H1 (cell line): ENCODE measurements at regions not wholly inside any gene's neighbourhood (a gene's known extent, or its start where the extent isn't known, plus 50 kb on each side); places are given as distances from the start of the nearest gene placed in this dataset.
A peak's percentile ranks its signal among the peaks of the same experiment; 100 is the strongest.

Experiments used
- CTCF ChIA-PET: fragments of 300-600 bp; sonication (Branson Sonifier 250); formaldehyde crosslinking; loops from one replicate; lab custom pipeline; 2021; ENCODE audit not compliant: partially characterized antibody; lab: Charles Lee
- POLR2A ChIA-PET: fragments of 300-600 bp; sonication (Branson Sonifier 250); formaldehyde crosslinking; loops from one replicate; lab custom pipeline; 2021; ENCODE audit warnings: inconsistent platforms; ENCODE audit not compliant: partially characterized antibody; lab: Charles Lee
- DNase-seq, 2 experiments: peaks; one replicate each; pipeline versions ENCODE4 v3.0.0 to v3.0.0-alpha.2; 2010 to 2022; ENCODE audit warnings: low spot score in 2 of 2, low read depth in 1 of 2, mixed read lengths in 1 of 2
- FAIRE-seq: peaks from 2 replicates; lab custom pipeline; 2011; peaks lifted over from hg19 to GRCh38; lab: Jason Lieb, UNC
- H2AFZ ChIP-seq: 2 replicates; pipeline ENCODE4 v1.8.1; 2012; ENCODE audit warnings: low read length, inconsistent platforms
- H2AK5ac ChIP-seq: 2 replicates; pipeline ENCODE4 v1.6.1; 2013; ENCODE audit warnings: low read depth, low read length
- H2BK120ac ChIP-seq: replicated peaks from 2 replicates; pipeline ENCODE3; 2013; ENCODE audit warnings: low read depth, low read length, inconsistent platforms
- H2BK12ac ChIP-seq: 2 replicates; pipeline ENCODE4 v1.6.1; 2013; ENCODE audit warnings: low read depth, low read length
- H2BK15ac ChIP-seq: 2 replicates; pipeline ENCODE4 v1.6.1; 2013; ENCODE audit warnings: low read length
- H2BK20ac ChIP-seq: 2 replicates; pipeline ENCODE4 v1.6.1; 2013; ENCODE audit warnings: low read length
- H2BK5ac ChIP-seq: 2 replicates; pipeline ENCODE4 v1.6.1; 2013; ENCODE audit warnings: low read depth, low read length
- H3K14ac ChIP-seq: 2 replicates; pipeline ENCODE4 v1.6.1; 2013; ENCODE audit warnings: inconsistent platforms; ENCODE audit not compliant: insufficient read length
- H3K18ac ChIP-seq: 2 replicates; pipeline ENCODE4 v1.6.1; 2013; ENCODE audit warnings: low read length; ENCODE audit errors: extremely low read depth
- H3K23ac ChIP-seq: 2 replicates; pipeline ENCODE4 v1.6.1; 2013; ENCODE audit warnings: inconsistent platforms; ENCODE audit not compliant: insufficient read length
- H3K23me2 ChIP-seq: 2 replicates; pipeline ENCODE4 v1.6.1; 2013; ENCODE audit warnings: low read depth, low read length
- H3K27ac ChIP-seq: 2 replicates; pipeline ENCODE4 v1.6.1; 2011; ENCODE audit warnings: low read depth, low read length, inconsistent platforms
- H3K27me3 ChIP-seq, 4 experiments: replicated peaks in 1 of 4; 1 replicate in 1 of 4; 2 replicates in 3 of 4; pipeline versions ENCODE4 v1.6.1 to v1.8.1; 2011 to 2013; ENCODE audit warnings: low read length in 3 of 4, mild to moderate bottlenecking in 3 of 4, inconsistent platforms in 2 of 4, mixed read lengths in 2 of 4, moderate library complexity in 1 of 4; ENCODE audit not compliant: control insufficient read depth in 3 of 4, insufficient read depth in 3 of 4; ENCODE audit errors: extremely low read depth in 1 of 4
- H3K36me3 ChIP-seq, 4 experiments: 2 replicates each; pipeline versions ENCODE4 v1.6.1 to v1.8.1; 2011 to 2013; ENCODE audit warnings: mild to moderate bottlenecking in 4 of 4, low read length in 3 of 4, moderate library complexity in 2 of 4, control low read depth in 1 of 4, inconsistent platforms in 1 of 4; ENCODE audit not compliant: insufficient read depth in 4 of 4, control insufficient read depth in 2 of 4
- H3K4ac ChIP-seq: replicated peaks from 2 replicates; pipeline ENCODE3; 2013; ENCODE audit warnings: low read length, low read depth, mixed read lengths, inconsistent platforms; ENCODE audit not compliant: insufficient read length
- H3K4me1 ChIP-seq, 4 experiments: replicated peaks in 1 of 4; 1 replicate in 1 of 4; 2 replicates in 3 of 4; pipeline versions ENCODE4 v1.6.1 to v1.8.1; 2011 to 2013; ENCODE audit warnings: low read length in 3 of 4, inconsistent platforms in 2 of 4, mixed read lengths in 1 of 4; ENCODE audit not compliant: insufficient read depth in 4 of 4, control insufficient read depth in 3 of 4
- H3K4me2 ChIP-seq, 2 experiments: 2 replicates each; pipeline versions ENCODE4 v1.6.1 to v1.8.1; 2011 to 2013; ENCODE audit warnings: low read depth in 2 of 2, low read length in 2 of 2, control low read depth in 1 of 2, inconsistent platforms in 1 of 2, mild to moderate bottlenecking in 1 of 2; ENCODE audit not compliant: insufficient read depth in 1 of 2
- H3K4me3 ChIP-seq, 4 experiments: fragments of 200-600, 300-600 bp in 1 of 4; sonication (generic), shearing (Covaris generic), sonication (Bioruptor Twin) in 1 of 4; 2 replicates each; pipeline versions ENCODE4 v1.5.1 to v1.8.1; 2011 to 2016; ENCODE audit warnings: low read length in 4 of 4, low read depth in 3 of 4, control low read depth in 2 of 4, inconsistent platforms in 2 of 4, mild to moderate bottlenecking in 2 of 4, mixed read lengths in 1 of 4, moderate library complexity in 1 of 4; ENCODE audit not compliant: insufficient read depth in 2 of 4; ENCODE audit errors: extremely low read depth in 1 of 4
- H3K56ac ChIP-seq: replicated peaks from 2 replicates; pipeline ENCODE3; 2013; ENCODE audit warnings: low read depth, mild to moderate bottlenecking, mixed read lengths, low read length, inconsistent platforms; ENCODE audit not compliant: insufficient read length
- H3K79me1 ChIP-seq: 2 replicates; pipeline ENCODE4 v1.6.1; 2013; ENCODE audit warnings: low read depth, low read length, control low read depth
- H3K79me2 ChIP-seq, 2 experiments: 2 replicates each; pipeline versions ENCODE4 v1.6.1 to v1.8.1; 2012 to 2013; ENCODE audit warnings: low read length in 2 of 2, mild to moderate bottlenecking in 2 of 2, inconsistent platforms in 1 of 2; ENCODE audit not compliant: insufficient read depth in 2 of 2, control insufficient read depth in 1 of 2
- H3K9ac ChIP-seq, 4 experiments: replicated peaks in 1 of 4; 1 replicate in 1 of 4; 2 replicates in 3 of 4; pipeline versions ENCODE4 v1.6.1 to v1.8.1; 2011 to 2013; ENCODE audit warnings: low read depth in 3 of 4, low read length in 3 of 4, control low read depth in 2 of 4, mild to moderate bottlenecking in 2 of 4, moderate library complexity in 2 of 4, inconsistent platforms in 1 of 4; ENCODE audit errors: extremely low read depth in 1 of 4
- H3K9me3 ChIP-seq, 2 experiments: 2 replicates each; pipeline versions ENCODE4 v1.6.1 to v1.8.1; 2012 to 2013; ENCODE audit warnings: mild to moderate bottlenecking in 2 of 2, moderate library complexity in 2 of 2, control low read depth in 1 of 2, inconsistent platforms in 1 of 2, low read depth in 1 of 2, low read length in 1 of 2, mixed read lengths in 1 of 2; ENCODE audit not compliant: insufficient read depth in 2 of 2
- H4K20me1 ChIP-seq, 2 experiments: replicated peaks in 1 of 2; 2 replicates each; pipeline versions ENCODE3 to v1.8.1; 2011 to 2013; ENCODE audit warnings: inconsistent platforms in 2 of 2, low read length in 2 of 2, mild to moderate bottlenecking in 1 of 2; ENCODE audit not compliant: insufficient read depth in 2 of 2, control insufficient read depth in 1 of 2
- H4K5ac ChIP-seq: 2 replicates; pipeline ENCODE4 v1.6.1; 2013; ENCODE audit warnings: low read length, low read depth, mixed read lengths, inconsistent platforms; ENCODE audit not compliant: insufficient read length
- H4K8ac ChIP-seq: 2 replicates; pipeline ENCODE4 v1.8.0; 2013; ENCODE audit warnings: mild to moderate bottlenecking, moderate library complexity, low read length, inconsistent platforms; ENCODE audit not compliant: insufficient read depth; ENCODE audit errors: extremely low read depth
- H4K91ac ChIP-seq: replicated peaks from 2 replicates; pipeline ENCODE3; 2013; ENCODE audit warnings: low read length, mixed read lengths, inconsistent platforms; ENCODE audit not compliant: insufficient read length
- ATF2 ChIP-seq: IDR thresholded peaks from 2 replicates; pipeline ENCODE4 v1.6.1; 2012; ENCODE audit warnings: low read length, inconsistent platforms
- EGR1 ChIP-seq: IDR thresholded peaks from 2 replicates; pipeline ENCODE4 v1.6.1; 2011; ENCODE audit warnings: low read depth, low read length, borderline replicate concordance
- EP300 ChIP-seq, 2 experiments: IDR thresholded peaks; 1 replicate in 1 of 2; 2 replicates in 1 of 2; pipeline ENCODE4 v1.6.1; 2011 to 2012; ENCODE audit warnings: low read depth in 2 of 2, low read length in 2 of 2, mild to moderate bottlenecking in 2 of 2, borderline replicate concordance in 1 of 2, inconsistent platforms in 1 of 2, moderate library complexity in 1 of 2
- HDAC6 ChIP-seq: IDR thresholded peaks from one replicate; pipeline ENCODE4 v1.7.1; 2012; ENCODE audit warnings: low read depth, mild to moderate bottlenecking, inconsistent platforms, low read length, moderate library complexity
- JUND ChIP-seq: IDR thresholded peaks from 2 replicates; pipeline ENCODE4 v1.6.1; 2011; ENCODE audit warnings: mild to moderate bottlenecking, improper control_type of control experiment, low read length
- MAX ChIP-seq: IDR thresholded peaks from 2 replicates; pipeline ENCODE4 v1.6.1; 2012; ENCODE audit warnings: inconsistent platforms
- NANOG ChIP-seq: IDR thresholded peaks from 2 replicates; pipeline ENCODE4 v1.6.1; 2011; ENCODE audit warnings: low read length, low read depth, mild to moderate bottlenecking, inconsistent platforms; ENCODE audit not compliant: insufficient read depth, poor library complexity, severe bottlenecking
- POLR2A ChIP-seq, 2 experiments: IDR thresholded peaks; 1 replicate in 1 of 2; 2 replicates in 1 of 2; pipeline ENCODE4 v1.6.1; 2011; ENCODE audit warnings: low read depth in 2 of 2, low read length in 2 of 2, mild to moderate bottlenecking in 2 of 2; ENCODE audit errors: control extremely low read depth in 1 of 2
- POLR2AphosphoS5 ChIP-seq: IDR thresholded peaks from 2 replicates; pipeline ENCODE4 v1.6.1; 2011; ENCODE audit warnings: low read depth, low read length
- SP2 ChIP-seq: IDR thresholded peaks from 2 replicates; pipeline ENCODE4 v1.6.1; 2012; ENCODE audit warnings: mild to moderate bottlenecking, low read length, inconsistent platforms
- ZNF274 ChIP-seq: IDR thresholded peaks from 2 replicates; pipeline ENCODE4 v1.7.0; 2012; ENCODE audit warnings: low read length, borderline replicate concordance; ENCODE audit errors: extremely low read depth
- WGBS, 2 experiments: shearing (Covaris generic) in 1 of 2; methylation state at CpG; one replicate each; pipeline versions ENCODE4 v1.1.6 to v1.1.7; 2013 to 2015; ENCODE audit warnings: low lambda C conversion rate in 2 of 2, mixed read lengths in 2 of 2, inconsistent platforms in 1 of 2, low coverage in 1 of 2, missing lambda C conversion rate in 1 of 2; ENCODE audit not compliant: insufficient replicate concordance in 2 of 2, insufficient coverage in 1 of 2, insufficient read length in 1 of 2; ENCODE audit errors: extremely low coverage in 1 of 2, missing lambda C conversion rate in 1 of 2; 5-methylcytosine and 5-hydroxymethylcytosine counted together

- 86% methylated on average over 13 of the region's 13 CpGs; no CpG with 5 or more reads in 1 of the 2 experiments for WGBS, 2 experiments
- no peak overlapping the region for H2AK5ac ChIP-seq
- no peak overlapping the region for H3K56ac ChIP-seq
- no peaks in the 10 kb centered on the region for H4K20me1 ChIP-seq
- no peak overlapping the region for H2BK15ac ChIP-seq
- no peak overlapping the region for H2BK5ac ChIP-seq
- H3K79me2 ChIP-seq = no peaks in the 10 kb centered on the region
- H3K23me2 ChIP-seq = no peaks in the 10 kb centered on the region
- H2BK12ac ChIP-seq = no peak overlapping the region
- DNase-seq = no peak
- H3K9ac ChIP-seq = no peak overlapping the region
- no peak overlapping the region for H3K27ac ChIP-seq
- no peak overlapping the region for H3K4ac ChIP-seq
- no peak for FAIRE-seq
- H3K4me3 ChIP-seq = no peak overlapping the region
- no peak overlapping the region for H2BK120ac ChIP-seq
- H3K27me3 ChIP-seq = no peaks in the 10 kb centered on the region
- no peak overlapping the region for H3K23ac ChIP-seq
- no peaks in the 10 kb centered on the region for H3K79me1 ChIP-seq
- no peaks in the 10 kb centered on the region for H3K36me3 ChIP-seq
- H4K91ac ChIP-seq = no peak overlapping the region
- H4K8ac ChIP-seq = no peak overlapping the region
- no peak overlapping the region for H3K14ac ChIP-seq
- H3K18ac ChIP-seq = no peak overlapping the region
- peaks cover 0 to 14% (median 2%) of the 10 kb centered on the region in 4 experiments; a peak in 4 of 7 replicates for H3K4me1 ChIP-seq
- no peak overlapping the region for H2AFZ ChIP-seq
- no peak overlapping the region for H3K4me2 ChIP-seq
- H4K5ac ChIP-seq = no peak overlapping the region
- H2BK20ac ChIP-seq = 0 out of 2 replicates have a peak overlapping the region, but pooled peaks have one; percentile 5
- H3K9me3 ChIP-seq = no peaks in the 10 kb centered on the region
- POLR2A ChIA-PET = no interaction called here
- CTCF ChIA-PET = interaction anchor here (0.7 kb wide), 1 partner anchor 23 kb away, joined by 4 read pairs; no protein-coding TSS in a partner anchor
- TF ChIP-seq POLR2AphosphoS5 (no peak), MAX (no peak), POLR2A (IDR thresholded peaks at IDR 0.05; ENCODE audit: control extremely low read depth in 1 of 2, low read depth in 2 of 2, low read length in 2 of 2) (no peak), EGR1 (no peak), ZNF274 (no peak), SP2 (no peak), EP300 (IDR thresholded peaks at IDR 0.05; ENCODE audit: borderline replicate concordance in 1 of 2, low read depth in 2 of 2, low read length in 2 of 2) (no peak), NANOG (no peak), JUND (no peak), HDAC6 (no peak), ATF2 (no peak)
Measured at GRCh38 chr21:35226968-35227744, 178.1 kb upstream of the RUNX1 start.
